MG63 (cell line): ENCODE measurements at regions not wholly inside any gene's neighbourhood (a gene's known extent, or its start where the extent isn't known, plus 50 kb on each side); places are given as distances from the start of the nearest gene placed in this dataset.

ENCODE experiments used
- DNase-seq: peaks from one replicate; pipeline ENCODE4 v3.0.0-alpha.2; 2020
- H3K27me3 ChIP-seq: fragments of 250-450 bp; sonication (Bioruptor Pico); 2 replicates; pipeline ENCODE4 v1.5.1; 2020; ENCODE audit warnings: mild to moderate bottlenecking, moderate library complexity
- H3K36me3 ChIP-seq: fragments of 250-450 bp; sonication (Bioruptor Pico); 2 replicates; pipeline ENCODE4 v1.5.1; 2020; ENCODE audit warnings: mild to moderate bottlenecking, moderate library complexity
- H3K4me3 ChIP-seq: fragments of 250-450 bp; sonication (Bioruptor Pico); 2 replicates; pipeline ENCODE4 v1.5.1; 2020; ENCODE audit warnings: mild to moderate bottlenecking, moderate library complexity
- H3K9me3 ChIP-seq: fragments of 250-450 bp; sonication (Bioruptor Pico); 2 replicates; pipeline ENCODE4 v1.5.1; 2020; ENCODE audit warnings: mild to moderate bottlenecking, moderate library complexity

- H3K36me3 ChIP-seq = no peaks in the 10 kb centered on the region
- H3K27me3 ChIP-seq = no peaks in the 10 kb centered on the region
- peaks cover 15% of the 10 kb centered on the region for H3K9me3 ChIP-seq
- no peak for DNase-seq
- H3K4me3 ChIP-seq = no peak overlapping the region
Observed at GRCh38 chr6:148648754-148649453, 97.9 kb upstream of the UST start.

GRCh38 chr6:148649454-148649963 is 97.3 kb upstream of the UST start:
- DNase-seq = no peak
- peaks cover 15% of the 10 kb centered on the region for H3K9me3 ChIP-seq

DNA sequence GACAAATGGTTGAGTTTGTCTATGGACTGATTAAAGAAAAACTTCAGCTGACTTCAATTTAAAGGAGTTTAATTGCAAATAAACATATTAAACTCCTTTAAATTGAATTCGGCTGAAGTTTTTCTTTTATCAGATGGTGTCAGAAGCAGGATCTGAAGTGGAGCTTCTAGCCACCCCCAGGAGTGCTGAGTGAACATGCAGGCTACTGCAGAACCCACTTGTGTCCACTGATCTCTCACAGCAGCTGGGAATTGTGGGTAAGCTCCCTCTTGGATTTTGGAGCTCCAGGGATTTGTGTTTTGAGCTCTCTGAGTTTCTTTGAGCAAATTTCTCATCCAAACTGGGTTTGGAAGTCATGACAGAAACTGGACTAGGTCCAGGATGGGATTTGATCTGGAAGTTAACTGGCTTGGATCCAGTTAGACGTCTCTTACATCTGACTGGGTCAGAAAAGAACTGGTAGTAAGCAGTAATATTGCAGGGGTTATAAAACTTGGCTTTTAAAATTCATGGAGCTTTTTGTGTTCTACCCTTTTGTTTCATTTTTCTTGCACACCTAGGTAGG is 95.8 kb upstream of the UST start:
- Histone ChIP-seq H3K4me3 (no peak overlapping the region), H3K36me3 (no peaks in the 10 kb centered on the region), H3K27me3 (no peaks in the 10 kb centered on the region), H3K9me3 (peaks cover 20% of the 10 kb centered on the region)
- DNase-seq = no peak

More at GRCh38 chr6:148649454-148649963, 97.3 kb upstream of the UST start:
- Histone ChIP-seq H3K36me3 (no peaks in the 10 kb centered on the region), H3K4me3 (no peak overlapping the region), H3K27me3 (no peaks in the 10 kb centered on the region)

DNA sequence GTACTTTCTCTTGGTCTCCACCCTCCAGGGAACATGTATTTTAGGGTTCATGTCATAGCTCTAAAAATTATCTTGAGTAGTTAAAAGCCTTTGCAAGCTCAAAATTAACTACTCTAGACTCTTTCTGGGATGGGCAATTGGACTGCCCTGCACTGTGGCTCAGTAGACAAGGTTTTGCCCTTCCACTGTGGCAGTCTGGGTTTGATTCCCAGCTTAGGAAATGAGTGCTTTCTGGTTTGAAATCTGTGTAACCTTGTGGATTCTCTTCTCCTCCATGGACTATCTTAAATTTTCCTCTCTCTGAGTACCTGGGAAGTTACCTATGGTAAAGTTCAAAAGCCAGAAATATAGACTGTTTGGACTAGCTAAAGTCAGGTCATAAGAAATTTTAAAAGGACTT is 94.6 kb upstream of the UST start:
- H3K4me3 ChIP-seq = no peak overlapping the region
- no peak for DNase-seq
- no peaks in the 10 kb centered on the region for H3K36me3 ChIP-seq

DNA sequence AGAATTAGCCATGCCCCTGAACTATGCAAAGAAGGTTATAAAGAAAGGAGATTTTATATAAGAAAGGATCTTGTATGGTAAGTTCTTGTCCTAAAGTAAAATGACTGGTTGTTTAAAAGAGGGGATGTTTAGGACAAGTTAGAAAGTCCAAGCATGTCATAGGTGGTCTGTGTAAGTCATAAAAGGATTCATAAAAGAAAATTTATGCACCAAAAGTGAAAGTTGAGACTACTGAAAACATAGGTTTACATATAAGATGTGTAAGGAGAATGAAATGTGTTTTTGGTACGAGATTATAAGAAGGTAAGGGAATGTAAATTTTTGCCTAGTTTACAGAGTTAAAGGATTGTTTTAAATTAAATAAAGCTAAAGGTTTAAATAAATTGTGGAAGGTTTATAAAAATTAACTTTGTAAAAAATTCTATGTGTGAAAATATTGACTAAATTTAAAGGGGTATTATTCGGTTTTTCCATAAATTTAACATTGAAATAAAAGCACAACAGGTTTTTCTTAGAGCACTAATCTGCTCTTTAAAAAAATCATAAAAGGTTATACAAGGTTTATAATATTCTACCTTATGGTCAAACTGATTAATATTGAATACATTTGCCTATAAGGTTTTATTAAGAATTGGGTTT is 93.6 kb upstream of the UST start:
- Histone ChIP-seq H3K36me3 (no peaks in the 10 kb centered on the region), H3K4me3 (no peak overlapping the region), H3K27me3 (no peaks in the 10 kb centered on the region), H3K9me3 (peaks cover 24% of the 10 kb centered on the region)
- no peak for DNase-seq

More for the DNA sequence above, 94.6 kb upstream of the UST start:
- Histone ChIP-seq H3K27me3 (no peaks in the 10 kb centered on the region), H3K9me3 (peaks cover 20% of the 10 kb centered on the region)

DNA sequence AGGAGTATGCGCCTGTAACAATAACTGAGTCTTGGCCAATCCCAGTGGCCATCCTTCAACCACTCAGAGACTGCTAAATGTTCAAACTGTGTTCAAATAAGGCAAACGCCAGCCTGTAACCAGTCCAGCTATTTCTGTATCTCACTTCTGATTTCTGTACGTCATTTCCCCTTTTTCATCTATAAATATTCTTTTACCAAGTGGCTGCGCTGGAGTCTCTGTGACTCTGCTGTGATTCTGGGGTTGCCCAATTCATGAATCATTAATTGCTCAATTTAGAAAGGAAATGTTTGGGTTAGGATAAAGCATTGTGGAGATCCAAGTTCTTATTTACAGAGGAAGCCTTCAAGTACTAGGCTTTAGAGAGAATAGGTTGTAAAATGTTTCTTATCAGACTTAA is 89.8 kb upstream of the UST start:
- DNase-seq = no peak
- Histone ChIP-seq H3K4me3 (no peak overlapping the region), H3K36me3 (no peaks in the 10 kb centered on the region), H3K9me3 (peaks cover 36% of the 10 kb centered on the region), H3K27me3 (no peaks in the 10 kb centered on the region)

DNA sequence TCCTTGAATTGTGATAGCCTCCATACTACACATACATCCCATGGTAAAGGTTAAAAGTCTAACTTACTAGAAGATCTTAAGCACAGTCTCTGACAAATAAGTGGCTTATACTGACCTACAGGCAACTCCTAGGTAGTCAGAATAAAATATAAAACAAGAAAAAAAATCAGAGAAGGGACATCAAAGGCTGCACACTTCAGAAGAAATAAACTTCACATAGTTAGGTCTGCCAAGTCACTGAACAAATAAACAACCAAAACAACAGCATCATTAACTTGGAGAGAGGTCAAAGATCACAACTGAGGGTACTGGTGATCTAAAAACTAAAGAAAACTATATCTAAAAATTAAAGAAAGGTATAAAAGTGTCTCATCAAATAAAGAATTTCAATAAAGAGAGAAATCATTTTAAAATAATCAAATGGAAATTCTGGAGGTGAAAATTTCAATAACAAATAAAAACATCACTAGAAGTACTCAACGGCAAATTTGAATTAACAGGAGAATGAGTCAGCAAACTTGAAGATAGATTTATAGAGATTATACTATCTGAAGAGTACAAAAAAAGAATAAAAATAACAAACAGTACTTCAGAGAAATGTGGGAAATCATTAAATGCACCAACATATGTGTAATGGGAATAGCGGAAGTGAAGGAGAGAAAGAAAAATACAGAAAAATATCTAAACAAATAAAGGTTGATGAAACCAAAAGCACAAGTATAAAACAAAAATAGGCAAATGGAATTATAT is 88.0 kb upstream of the UST start:
- Histone ChIP-seq H3K4me3 (no peak overlapping the region), H3K9me3 (peaks cover 20% of the 10 kb centered on the region), H3K27me3 (no peaks in the 10 kb centered on the region), H3K36me3 (no peaks in the 10 kb centered on the region)
- DNase-seq = no peak

DNA sequence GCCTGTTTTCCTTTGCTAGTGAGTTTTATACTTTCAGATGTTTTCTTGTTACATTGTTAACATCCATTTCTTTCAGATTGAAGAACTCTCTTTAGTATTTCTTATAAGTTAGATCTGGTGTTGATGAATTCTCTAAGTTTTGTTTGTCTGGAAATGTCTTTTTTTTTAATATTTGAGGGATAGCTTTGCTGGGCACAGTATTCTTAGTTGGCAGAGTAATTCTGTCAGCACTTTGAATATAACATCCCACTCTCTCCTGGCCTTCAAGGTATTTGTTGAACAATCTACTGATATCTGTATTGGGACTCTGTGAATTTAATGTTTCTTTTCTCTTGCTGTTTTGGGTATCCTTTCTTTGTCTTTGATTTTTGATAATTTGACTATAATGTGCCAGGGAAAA is 79.4 kb upstream of the UST start:
- H3K4me3 ChIP-seq = no peak overlapping the region
- H3K27me3 ChIP-seq = no peaks in the 10 kb centered on the region
- peaks cover 18% of the 10 kb centered on the region for H3K9me3 ChIP-seq
- no peaks in the 10 kb centered on the region for H3K36me3 ChIP-seq
- no peak for DNase-seq

- H3K9me3 ChIP-seq = peaks cover 19% of the 10 kb centered on the region
- DNase-seq = no peak
- no peak overlapping the region for H3K4me3 ChIP-seq
Observed at GRCh38 chr6:148671085-148671484, 75.7 kb upstream of the UST start.

DNA sequence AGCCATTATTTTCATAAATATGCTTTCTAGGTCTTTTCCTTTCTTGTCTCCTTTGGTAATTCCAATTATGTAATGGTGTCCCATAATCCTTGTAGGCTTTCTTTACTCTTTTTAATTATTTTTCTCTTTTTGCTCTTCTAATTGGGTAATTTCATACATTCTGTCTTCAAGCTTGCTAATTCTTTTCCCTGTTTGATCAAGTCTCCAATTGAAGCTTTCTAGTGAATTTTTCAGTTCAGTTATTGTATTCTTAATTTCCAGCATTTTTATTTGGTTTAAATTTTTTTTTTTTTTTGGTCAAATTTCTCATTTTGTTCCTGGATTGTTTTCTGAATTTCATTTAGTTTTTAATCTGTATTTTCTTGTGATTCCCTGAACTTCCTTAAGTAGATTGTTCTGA is 74.9 kb upstream of the UST start:
- DNase-seq = no peak
- Histone ChIP-seq H3K9me3 (peaks cover 14% of the 10 kb centered on the region), H3K27me3 (no peaks in the 10 kb centered on the region), H3K36me3 (no peaks in the 10 kb centered on the region), H3K4me3 (no peak overlapping the region)

More at GRCh38 chr6:148671085-148671484, 75.7 kb upstream of the UST start:
- Histone ChIP-seq H3K27me3 (no peaks in the 10 kb centered on the region), H3K36me3 (no peaks in the 10 kb centered on the region)

GRCh38 chr6:148674306-148674705 is 72.5 kb upstream of the UST start:
- H3K4me3 ChIP-seq = no peak overlapping the region
- H3K36me3 ChIP-seq = no peaks in the 10 kb centered on the region
- peaks cover 10% of the 10 kb centered on the region for H3K9me3 ChIP-seq
- DNase-seq = no peak
- H3K27me3 ChIP-seq = no peaks in the 10 kb centered on the region

DNA sequence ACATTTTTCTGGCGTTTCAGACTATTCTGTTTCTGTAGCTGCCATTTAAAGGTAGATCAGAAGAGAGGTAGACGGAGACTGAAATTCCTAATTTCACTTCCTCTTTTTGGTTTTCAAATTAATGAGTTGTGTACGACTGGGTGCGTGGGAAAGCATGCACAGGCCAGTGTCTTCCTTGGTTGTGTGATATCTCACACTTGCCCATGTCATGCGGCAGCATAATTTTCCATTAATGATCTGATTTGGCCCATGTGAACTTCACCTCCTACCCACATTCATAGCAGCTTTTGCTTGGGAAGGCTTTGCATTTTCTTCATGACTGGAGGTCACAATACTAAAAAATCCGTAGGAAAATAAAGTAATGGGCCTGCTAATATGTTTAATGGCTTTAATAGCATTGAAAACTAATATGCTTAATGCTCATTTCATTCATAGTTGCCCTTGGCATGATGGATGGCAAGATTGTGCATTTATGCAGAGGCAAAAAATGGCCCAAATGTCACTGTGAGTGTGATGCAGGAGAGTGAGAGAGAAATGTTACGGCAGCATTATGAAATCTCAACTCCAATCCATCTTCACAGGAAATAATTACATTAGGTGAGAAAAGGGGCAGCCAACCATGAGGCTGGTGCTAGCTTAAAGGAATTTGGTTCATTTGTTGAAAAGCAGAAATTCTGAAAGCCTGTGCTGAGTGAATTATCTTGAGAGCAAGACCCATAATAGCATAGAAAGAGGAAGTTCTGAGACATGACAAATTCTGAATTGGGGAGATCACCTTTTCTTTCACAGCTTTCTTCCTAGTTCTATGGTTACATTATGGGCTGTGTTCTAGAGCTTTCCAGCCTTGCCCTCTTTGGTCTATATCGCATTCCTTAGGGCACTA is 69.0 kb upstream of the UST start:
- no peaks in the 10 kb centered on the region for H3K36me3 ChIP-seq
- H3K9me3 ChIP-seq = 0 out of 2 replicates have a peak, but pooled peaks cover 2% of the 10 kb centered on the region
- no peaks in the 10 kb centered on the region for H3K27me3 ChIP-seq
- no peak for DNase-seq
- H3K4me3 ChIP-seq = no peak overlapping the region

DNA sequence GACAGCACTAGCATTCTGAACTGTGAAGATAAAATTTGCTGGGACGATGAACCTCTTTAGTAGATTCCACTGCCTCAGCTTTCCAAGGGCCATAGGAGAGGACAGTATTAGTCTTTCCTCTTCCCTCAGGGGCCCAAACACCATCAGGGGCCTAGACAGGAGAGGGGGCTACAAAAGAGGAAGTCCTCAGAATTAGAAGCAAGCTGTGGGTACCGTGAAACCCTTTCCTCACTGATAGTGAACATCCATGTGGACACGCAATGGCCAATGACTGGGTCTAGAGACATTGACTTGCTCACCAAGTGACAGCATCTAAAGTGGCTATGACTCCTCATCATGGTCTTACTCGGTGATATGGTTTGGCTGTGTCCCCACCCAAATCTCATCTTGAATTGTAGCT is 68.1 kb upstream of the UST start:
- H3K36me3 ChIP-seq = no peaks in the 10 kb centered on the region
- no peaks in the 10 kb centered on the region for H3K27me3 ChIP-seq
- no peak overlapping the region for H3K4me3 ChIP-seq
- DNase-seq = no peak
- H3K9me3 ChIP-seq = 0 out of 2 replicates have a peak, but pooled peaks cover 2% of the 10 kb centered on the region

DNA sequence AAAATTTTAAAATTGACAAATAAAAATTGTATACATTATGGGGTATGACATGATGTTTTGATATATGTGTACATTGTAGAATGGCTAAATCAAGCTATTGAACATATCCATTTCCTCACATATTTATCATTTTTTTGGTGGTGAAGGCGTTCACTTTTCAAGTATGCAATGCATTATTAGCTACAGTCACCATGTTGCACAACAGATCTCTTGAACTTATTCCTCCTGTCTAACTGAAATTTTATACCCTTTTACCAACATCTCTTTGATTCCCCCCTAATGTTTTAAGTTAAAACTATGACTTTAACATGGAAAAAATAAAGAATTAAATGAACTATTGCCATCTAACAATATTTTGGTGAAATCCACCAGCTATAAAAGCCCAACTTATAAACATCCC is 65.2 kb upstream of the UST start:
- Histone ChIP-seq H3K9me3 (0 out of 2 replicates have a peak, but pooled peaks cover 2% of the 10 kb centered on the region), H3K4me3 (no peak overlapping the region), H3K36me3 (no peaks in the 10 kb centered on the region), H3K27me3 (no peaks in the 10 kb centered on the region)
- no peak for DNase-seq

- Histone ChIP-seq H3K4me3 (no peak overlapping the region), H3K36me3 (no peaks in the 10 kb centered on the region), H3K27me3 (no peaks in the 10 kb centered on the region), H3K9me3 (0 out of 2 replicates have a peak, but pooled peaks cover 1% of the 10 kb centered on the region)
- no peak for DNase-seq
Observed at GRCh38 chr6:148682252-148682651, 64.6 kb upstream of the UST start.

GRCh38 chr6:148682990-148683389 is 63.8 kb upstream of the UST start:
- no peaks in the 10 kb centered on the region for H3K9me3 ChIP-seq
- no peak for DNase-seq
- H3K36me3 ChIP-seq = no peaks in the 10 kb centered on the region
- no peaks in the 10 kb centered on the region for H3K27me3 ChIP-seq
- no peak overlapping the region for H3K4me3 ChIP-seq
